ENCODE measurements at regions not wholly inside any gene's neighbourhood (a gene's known extent, or its start where the extent isn't known, plus 50 kb on each side); places are given as distances from the start of the nearest gene placed in this dataset.
"Not testable (repeated sequence)": the region's sequence is repeated elsewhere in the genome, so short reads cannot be mapped to it uniquely, and the experiment has no call there.

GRCh38 chr14:80274310-80274709, 63.0 kb upstream of the DIO2 start:
- not testable (repeated sequence) for TF ChIP-seq CTCF (IDR thresholded peaks at IDR 0.05); EZH2 (IDR thresholded peaks at IDR 0.05; ENCODE audit: borderline replicate concordance, insufficient read depth, low read depth, low read length, poor library complexity, severe bottlenecking)
